IPS-20b (cell line): ENCODE measurements at regions not wholly inside any gene's neighbourhood (a gene's known extent, or its start where the extent isn't known, plus 50 kb on each side); places are given as distances from the start of the nearest gene placed in this dataset.

Experiments
- H3K27ac ChIP-seq: one replicate; pipeline ENCODE4 v1.5.1; 2013; ENCODE audit warnings: low read length
- H3K27me3 ChIP-seq: 2 replicates; pipeline ENCODE4 v1.6.1; 2013; ENCODE audit warnings: mild to moderate bottlenecking, low read length, inconsistent platforms; ENCODE audit not compliant: insufficient read depth
- H3K36me3 ChIP-seq: 2 replicates; pipeline ENCODE4 v1.6.1; 2013; ENCODE audit warnings: low read depth, mild to moderate bottlenecking, inconsistent platforms, low read length, moderate library complexity; ENCODE audit not compliant: insufficient read depth
- H3K4me1 ChIP-seq: 2 replicates; pipeline ENCODE4 v1.6.1; 2013; ENCODE audit warnings: mild to moderate bottlenecking, control low read depth, inconsistent platforms, low read length, moderate library complexity; ENCODE audit not compliant: insufficient read depth
- H3K4me3 ChIP-seq: 2 replicates; pipeline ENCODE4 v1.5.1; 2013; ENCODE audit warnings: mild to moderate bottlenecking, low read length, inconsistent platforms
- H3K9ac ChIP-seq: 2 replicates; pipeline ENCODE4 v1.6.1; 2013; ENCODE audit warnings: low read depth, mild to moderate bottlenecking, inconsistent platforms, low read length, moderate library complexity
- H3K9me3 ChIP-seq: 2 replicates; pipeline ENCODE4 v1.6.1; 2013; ENCODE audit warnings: mild to moderate bottlenecking, low read depth, low read length, inconsistent platforms; ENCODE audit not compliant: insufficient read depth

DNA sequence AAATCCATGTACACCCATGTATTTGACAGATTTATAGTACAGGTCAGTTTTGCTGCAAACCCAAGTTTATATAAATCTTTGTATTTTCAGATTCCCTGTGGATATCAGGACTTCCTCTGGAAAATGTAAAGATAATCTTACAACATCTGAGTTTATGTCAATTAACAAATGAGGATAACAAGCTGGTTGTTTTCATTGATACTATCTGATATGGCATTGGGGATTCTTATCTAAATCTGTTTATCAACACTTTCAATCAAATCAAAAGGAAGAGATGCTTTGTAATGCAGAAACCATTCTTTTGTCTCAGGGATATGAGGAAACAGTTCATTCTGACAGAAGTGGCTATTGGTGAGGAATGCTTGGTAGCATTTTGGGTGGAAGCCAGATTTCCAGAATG, 64.9 kb upstream of the FAM204A start:
- Histone ChIP-seq H3K4me3 (no peak overlapping the region), H3K27me3 (no peaks in the 10 kb centered on the region), H3K4me1 (peaks cover 6% of the 10 kb centered on the region; the same call in 1 of the 2 replicates), H3K9ac (no peak overlapping the region), H3K36me3 (no peaks in the 10 kb centered on the region), H3K27ac (no peak overlapping the region), H3K9me3 (no peaks in the 10 kb centered on the region)

DNA sequence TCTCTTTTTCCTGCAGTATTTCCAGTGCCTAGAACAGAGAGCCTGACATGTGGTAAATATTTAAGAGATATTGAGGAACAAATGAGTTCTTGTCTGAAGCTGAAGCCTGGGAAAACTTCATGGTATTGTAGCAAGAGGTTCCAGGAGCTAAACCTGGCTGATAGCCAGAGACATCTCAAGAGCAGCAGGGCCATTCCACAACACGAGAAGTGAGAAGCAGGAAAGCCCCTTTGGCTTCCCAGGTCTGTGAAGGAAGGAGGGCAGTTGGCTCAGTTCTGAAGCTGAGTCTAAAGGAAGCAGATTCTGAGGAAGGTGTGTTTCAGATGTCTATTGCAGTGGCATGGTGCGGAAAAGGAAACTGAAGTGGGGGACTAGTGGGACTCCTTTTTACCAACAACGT, 63.8 kb upstream of the FAM204A start:
- H3K27ac ChIP-seq, result no peak overlapping the region
- H3K36me3 ChIP-seq, result no peaks in the 10 kb centered on the region
- H3K4me1 ChIP-seq, result peaks cover 6% of the 10 kb centered on the region; the same call in 1 of the 2 replicates
- H3K9me3 ChIP-seq, result peaks cover 6% of the 10 kb centered on the region; the same call in 1 of the 2 replicates
- H3K9ac ChIP-seq, result no peak overlapping the region
- no peaks in the 10 kb centered on the region for H3K27me3 ChIP-seq
- H3K4me3 ChIP-seq, result no peak overlapping the region

DNA sequence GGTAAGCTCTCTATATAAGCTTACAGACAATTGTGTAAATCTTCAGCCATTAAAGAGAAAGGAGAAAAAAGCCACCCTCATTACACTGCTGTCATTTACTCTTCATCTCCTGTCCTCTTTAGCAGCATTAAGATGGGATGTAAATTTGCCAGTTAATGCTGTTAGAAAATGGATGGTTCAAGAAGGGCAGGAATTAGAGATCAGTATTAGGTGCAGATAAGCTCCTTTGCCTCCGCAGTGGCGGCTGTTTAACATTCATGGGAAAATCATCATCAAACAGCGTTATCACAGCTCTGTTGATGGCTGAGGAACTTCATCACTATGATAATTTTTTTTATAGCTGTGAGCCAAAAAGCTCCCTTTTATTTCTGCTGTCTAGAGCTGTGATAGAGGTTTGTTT, 61.8 kb upstream of the FAM204A start:
- no peak overlapping the region for H3K4me3 ChIP-seq
- H3K9ac ChIP-seq, result no peak overlapping the region
- H3K27me3 ChIP-seq, result no peaks in the 10 kb centered on the region
- no peaks in the 10 kb centered on the region for H3K36me3 ChIP-seq
- H3K4me1 ChIP-seq, result peaks cover 6% of the 10 kb centered on the region; the same call in 1 of the 2 replicates
- no peak overlapping the region for H3K27ac ChIP-seq
- peaks cover 6% of the 10 kb centered on the region; the same call in 1 of the 2 replicates for H3K9me3 ChIP-seq

DNA sequence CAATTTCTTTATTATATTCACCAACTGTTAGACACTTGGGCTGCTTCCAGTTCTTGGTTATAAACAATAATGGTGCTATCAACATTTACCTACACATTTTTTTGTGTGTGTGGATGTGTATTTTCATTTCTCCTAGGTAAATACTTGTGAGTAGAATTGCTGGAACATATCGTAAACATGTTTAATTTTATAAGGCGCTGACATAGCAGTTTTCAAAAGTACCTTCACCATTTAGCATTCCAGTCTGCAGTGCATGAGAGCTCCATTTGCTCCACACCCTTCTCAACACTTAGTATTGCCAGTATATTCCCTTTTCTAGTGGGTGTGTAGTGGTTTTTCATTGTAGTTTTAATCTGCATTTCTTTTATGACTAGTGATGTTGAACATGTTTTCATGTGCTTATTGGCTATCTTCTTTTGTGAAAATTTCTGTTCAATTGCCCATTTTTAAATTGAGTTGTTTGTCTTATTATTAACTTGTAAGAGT, 59.6 kb upstream of the FAM204A start:
- no peaks in the 10 kb centered on the region for H3K36me3 ChIP-seq
- no peaks in the 10 kb centered on the region for H3K27me3 ChIP-seq
- no peak overlapping the region for H3K4me3 ChIP-seq
- no peaks in the 10 kb centered on the region for H3K4me1 ChIP-seq
- no peak overlapping the region for H3K9ac ChIP-seq
- H3K9me3 ChIP-seq, result peaks cover 6% of the 10 kb centered on the region; the same call in 1 of the 2 replicates
- no peak overlapping the region for H3K27ac ChIP-seq

DNA sequence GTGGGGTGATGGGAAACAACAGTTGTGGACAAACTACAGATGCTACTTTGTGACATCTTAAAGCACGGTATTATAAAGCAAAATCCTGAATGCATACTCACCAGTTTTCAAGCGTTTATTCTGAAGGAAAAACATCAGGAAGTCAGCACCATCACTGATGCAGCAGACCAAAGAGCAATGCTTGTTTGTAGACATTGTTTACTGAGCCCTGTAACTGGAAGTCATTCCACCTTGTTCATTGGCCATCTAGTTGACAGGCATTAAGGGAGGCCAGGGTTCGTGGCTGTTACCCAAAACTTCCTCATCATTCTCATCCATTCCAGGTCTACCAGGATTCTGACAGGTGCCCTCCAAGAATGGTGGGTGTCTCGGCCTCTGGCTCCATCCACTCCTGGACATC, 55.3 kb upstream of the FAM204A start:
- Histone ChIP-seq H3K4me1 (0 out of 2 replicates have a peak, but pooled peaks cover 3% of the 10 kb centered on the region), H3K27ac (no peak overlapping the region), H3K27me3 (no peaks in the 10 kb centered on the region), H3K36me3 (no peaks in the 10 kb centered on the region), H3K4me3 (no peak overlapping the region), H3K9ac (no peak overlapping the region), H3K9me3 (peaks cover 6% of the 10 kb centered on the region; the same call in 1 of the 2 replicates)

DNA sequence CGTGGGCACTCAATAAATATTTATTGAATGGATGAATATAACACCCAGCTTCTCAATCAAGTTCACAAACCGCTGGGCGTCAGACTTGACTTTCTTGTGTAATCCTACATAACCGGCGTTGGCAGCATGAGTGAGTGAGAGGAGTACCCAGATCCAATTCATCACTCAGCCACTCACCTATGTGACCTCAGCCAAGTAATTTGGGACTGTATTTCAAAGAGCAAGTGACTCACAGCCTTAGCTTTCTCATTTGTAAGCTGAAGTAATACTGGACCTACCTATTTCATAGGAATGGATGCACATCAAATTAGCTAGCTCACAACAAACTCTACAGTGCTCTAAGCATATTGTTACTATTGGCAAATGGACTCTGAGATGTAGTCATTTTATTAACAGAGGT, 53.8 kb upstream of the FAM204A start:
- H3K4me3 ChIP-seq, result no peak overlapping the region
- H3K4me1 ChIP-seq, result 0 out of 2 replicates have a peak, but pooled peaks cover 3% of the 10 kb centered on the region
- H3K27me3 ChIP-seq, result no peaks in the 10 kb centered on the region
- no peak overlapping the region for H3K27ac ChIP-seq
- H3K9me3 ChIP-seq, result no peaks in the 10 kb centered on the region
- no peaks in the 10 kb centered on the region for H3K36me3 ChIP-seq
- H3K9ac ChIP-seq, result no peak overlapping the region

DNA sequence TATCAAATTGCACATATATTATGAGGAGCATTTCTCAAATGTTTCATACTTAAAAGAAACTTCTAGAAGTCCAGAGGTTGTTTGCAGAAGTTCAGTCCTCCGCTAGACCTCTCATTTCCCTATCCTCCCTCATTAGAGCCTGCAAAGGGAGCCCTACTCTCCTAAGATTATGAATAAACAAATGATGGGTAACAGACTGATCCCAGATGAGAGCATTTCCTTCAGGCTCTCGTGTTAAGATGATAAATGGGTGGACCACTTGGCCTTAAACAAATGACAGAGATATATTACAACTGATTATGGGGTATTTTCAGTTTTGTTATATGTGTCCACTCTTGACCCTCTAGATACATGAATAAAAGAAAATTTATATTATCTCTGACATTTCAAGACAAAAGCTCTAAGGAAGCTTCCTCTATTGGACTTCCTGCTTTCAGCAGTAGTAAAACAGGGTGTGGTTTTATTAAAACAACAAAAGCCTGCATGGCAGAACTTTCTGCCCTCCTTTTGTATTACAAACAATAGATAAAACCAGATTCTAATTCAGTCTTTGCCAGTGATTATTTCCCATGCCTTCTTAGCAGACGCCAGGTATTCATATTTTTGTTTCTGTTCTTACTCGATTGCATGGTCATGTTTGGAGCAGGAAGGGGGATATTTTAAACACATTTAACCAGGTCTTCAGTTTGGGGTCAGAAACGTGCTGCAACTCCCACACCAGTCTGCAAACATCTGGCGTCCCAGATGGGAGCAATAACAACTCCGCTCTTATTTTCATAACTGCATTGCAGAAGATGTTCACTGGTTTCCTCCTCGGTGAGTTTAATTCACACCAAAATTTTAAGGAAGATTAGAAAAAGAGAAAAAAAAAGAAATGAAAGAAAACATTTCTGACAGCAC, 52.4 kb upstream of the FAM204A start:
- Histone ChIP-seq H3K36me3 (no peaks in the 10 kb centered on the region), H3K9me3 (no peaks in the 10 kb centered on the region), H3K9ac (no peak overlapping the region), H3K4me1 (0 out of 2 replicates have a peak, but pooled peaks cover 3% of the 10 kb centered on the region), H3K27me3 (no peaks in the 10 kb centered on the region), H3K27ac (no peak overlapping the region), H3K4me3 (no peak overlapping the region)

DNA sequence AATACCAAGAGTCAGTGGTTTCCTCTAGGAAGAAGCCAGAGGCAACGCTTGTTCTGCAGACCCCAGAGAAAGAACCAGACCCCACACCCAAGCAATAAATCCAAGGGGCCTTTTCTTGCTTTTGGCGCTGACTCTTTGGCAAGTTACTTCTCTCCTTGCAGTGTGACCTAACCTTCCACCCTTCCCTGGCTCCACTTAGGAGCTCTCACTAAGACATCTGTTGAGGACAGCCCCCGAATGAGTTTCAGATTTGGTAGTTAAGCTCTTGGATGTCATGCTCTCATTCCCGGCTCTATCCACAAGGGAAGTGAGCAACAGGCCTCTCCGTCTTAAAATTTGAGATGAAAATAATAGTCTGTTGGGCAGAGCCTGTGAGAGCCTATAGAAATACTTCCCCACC, 50.6 kb upstream of the FAM204A start:
- Histone ChIP-seq H3K4me1 (0 out of 2 replicates have a peak, but pooled peaks cover 3% of the 10 kb centered on the region), H3K9ac (no peak overlapping the region), H3K36me3 (no peaks in the 10 kb centered on the region), H3K27ac (no peak overlapping the region), H3K4me3 (no peak overlapping the region), H3K27me3 (no peaks in the 10 kb centered on the region), H3K9me3 (no peaks in the 10 kb centered on the region)
